Testis (tissue), 2 donors: ENCODE measurements at regions not wholly inside any gene's neighbourhood (a gene's known extent, or its start where the extent isn't known, plus 50 kb on each side); places are given as distances from the start of the nearest gene placed in this dataset.

Experiments used
- CTCF ChIP-seq, 3 experiments: fragments of 450-650 bp in 2 of 3; fragments of 200-600 bp in 1 of 3; sonication (generic) in 1 of 3; IDR thresholded peaks; one replicate each; pipeline ENCODE4 v1.5.1; 2016 to 2019; ENCODE audit warnings: antibody characterized with exemption in 3 of 3, mild to moderate bottlenecking in 2 of 3, moderate library complexity in 1 of 3
- POLR2A ChIP-seq: fragments of 450-650 bp; IDR thresholded peaks from one replicate; pipeline ENCODE4 v1.6.1; 2017; ENCODE audit warnings: antibody characterized with exemption, mild to moderate bottlenecking, moderate library complexity

- TF ChIP-seq CTCF (IDR thresholded peaks at IDR 0.05) (no peak), POLR2A (no peak)
These were observed 73.1 kb upstream of the KCNK1 start for GRCh38 chr1:233540816-233541215.
